Vagina (tissue), 2 donors: ENCODE measurements at regions not wholly inside any gene's neighbourhood (a gene's known extent, or its start where the extent isn't known, plus 50 kb on each side); places are given as distances from the start of the nearest gene placed in this dataset.

Experiments
- DNase-seq, 2 donors: peaks; one replicate each; pipeline ENCODE4 v3.0.0-alpha.2; 2017; ENCODE audit errors: extremely low spot score in 2 of 2
- H3K27ac ChIP-seq: fragments of 200-600 bp; sonication (generic); one replicate; pipeline ENCODE4 v1.5.1; 2019
- H3K27me3 ChIP-seq: fragments of 200-600 bp; sonication (generic); one replicate; pipeline ENCODE4 v1.5.1; 2019
- H3K36me3 ChIP-seq, 2 donors: fragments of 200-600 bp; sonication (generic); one replicate each; pipeline ENCODE4 v1.5.1; 2017 to 2019
- H3K4me1 ChIP-seq: fragments of 200-600 bp; sonication (generic); one replicate; pipeline ENCODE4 v1.5.1; 2019
- H3K4me3 ChIP-seq, 2 donors: fragments of 200-600 bp; sonication (generic); 1 replicate in 1 of 2; 2 replicates in 1 of 2; pipeline ENCODE4 v1.5.1; 2016 to 2019
- H3K9me3 ChIP-seq: fragments of 200-600 bp; sonication (generic); one replicate; pipeline ENCODE4 v1.5.1; 2019
- POLR2A ChIP-seq, 2 donors: fragments of 450-650 bp; IDR thresholded peaks; one replicate each; pipeline ENCODE4 v1.6.1; 2017; ENCODE audit warnings: antibody characterized with exemption in 2 of 2, mild to moderate bottlenecking in 2 of 2, moderate library complexity in 2 of 2
- POLR2AphosphoS5 ChIP-seq, 2 donors: sonication (generic); formaldehyde crosslinking; IDR thresholded peaks; one replicate each; pipeline ENCODE4 v1.9.0; 2017; ENCODE audit warnings: antibody characterized with exemption in 2 of 2, mild to moderate bottlenecking in 2 of 2, low read depth in 1 of 2; ENCODE audit not compliant: insufficient read depth in 1 of 2
- intact Hi-C: fragments of 100-400 bp; cut with DNase I; formaldehyde crosslinking; loops from one replicate; pipeline ENCODE4 v1.15.1; 2023
- TF ChIP-seq, protein P1 (sequence below), 3 experiments: fragments of 450-650 bp in 2 of 3; fragments of 200-600 bp in 1 of 3; sonication (generic) in 1 of 3; IDR thresholded peaks; one replicate each; pipeline ENCODE4 v1.5.1; 2017 to 2019; ENCODE audit warnings: antibody characterized with exemption in 3 of 3, mild to moderate bottlenecking in 2 of 3, moderate library complexity in 2 of 3

DNA sequence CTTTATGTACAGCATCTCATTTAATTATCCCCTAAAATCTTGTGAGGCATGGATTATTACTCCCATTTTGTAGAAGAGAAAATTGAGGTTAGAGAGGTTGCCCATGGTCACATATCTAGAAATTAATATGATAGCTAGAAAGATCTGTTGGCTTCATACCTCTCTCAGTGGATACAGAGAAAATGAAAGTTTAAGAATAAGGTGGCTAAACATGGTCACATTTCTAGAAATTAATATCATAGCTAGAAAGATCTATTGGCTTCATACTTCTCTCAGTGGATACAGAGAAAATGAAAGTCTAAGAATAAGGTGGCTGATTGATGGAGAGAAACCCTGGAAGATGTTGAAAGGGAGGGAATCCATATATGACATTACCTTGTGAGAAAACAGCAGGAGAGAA, 260.7 kb upstream of the MAN1A1 start:
- H3K36me3 ChIP-seq = no peaks in the 10 kb centered on the region
- TF ChIP-seq POLR2A (IDR thresholded peaks at IDR 0.05) (no peak), POLR2AphosphoS5 (IDR thresholded peaks at IDR 0.05; ENCODE audit: insufficient read depth in 1 of 2, low read depth in 1 of 2) (no peak)
- TF ChIP-seq, protein P1, sequence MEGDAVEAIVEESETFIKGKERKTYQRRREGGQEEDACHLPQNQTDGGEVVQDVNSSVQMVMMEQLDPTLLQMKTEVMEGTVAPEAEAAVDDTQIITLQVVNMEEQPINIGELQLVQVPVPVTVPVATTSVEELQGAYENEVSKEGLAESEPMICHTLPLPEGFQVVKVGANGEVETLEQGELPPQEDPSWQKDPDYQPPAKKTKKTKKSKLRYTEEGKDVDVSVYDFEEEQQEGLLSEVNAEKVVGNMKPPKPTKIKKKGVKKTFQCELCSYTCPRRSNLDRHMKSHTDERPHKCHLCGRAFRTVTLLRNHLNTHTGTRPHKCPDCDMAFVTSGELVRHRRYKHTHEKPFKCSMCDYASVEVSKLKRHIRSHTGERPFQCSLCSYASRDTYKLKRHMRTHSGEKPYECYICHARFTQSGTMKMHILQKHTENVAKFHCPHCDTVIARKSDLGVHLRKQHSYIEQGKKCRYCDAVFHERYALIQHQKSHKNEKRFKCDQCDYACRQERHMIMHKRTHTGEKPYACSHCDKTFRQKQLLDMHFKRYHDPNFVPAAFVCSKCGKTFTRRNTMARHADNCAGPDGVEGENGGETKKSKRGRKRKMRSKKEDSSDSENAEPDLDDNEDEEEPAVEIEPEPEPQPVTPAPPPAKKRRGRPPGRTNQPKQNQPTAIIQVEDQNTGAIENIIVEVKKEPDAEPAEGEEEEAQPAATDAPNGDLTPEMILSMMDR (IDR thresholded peaks at IDR 0.05) = no peak
- DNase-seq = no peak
- H3K27me3 ChIP-seq = no peaks in the 10 kb centered on the region
- H3K27ac ChIP-seq = no peak overlapping the region
- H3K9me3 ChIP-seq = no peaks in the 10 kb centered on the region
- H3K4me3 ChIP-seq = no peak overlapping the region
- H3K4me1 ChIP-seq = no peaks in the 10 kb centered on the region
- intact Hi-C loops = no loop called here

GRCh38 chr6:119609865-119610264, 260.3 kb upstream of the MAN1A1 start:
- TF ChIP-seq POLR2A (IDR thresholded peaks at IDR 0.05) = no peak
- no peak for TF ChIP-seq POLR2AphosphoS5 (IDR thresholded peaks at IDR 0.05; ENCODE audit: insufficient read depth in 1 of 2, low read depth in 1 of 2)
- TF ChIP-seq, protein P1 (IDR thresholded peaks at IDR 0.05) = no peak

GRCh38 chr6:119608994-119609393, 259.4 kb upstream of the MAN1A1 start:
- TF ChIP-seq POLR2AphosphoS5 (IDR thresholded peaks at IDR 0.05; ENCODE audit: insufficient read depth in 1 of 2, low read depth in 1 of 2) (no peak), POLR2A (IDR thresholded peaks at IDR 0.05) (no peak)
- TF ChIP-seq, protein P1 (IDR thresholded peaks at IDR 0.05) = no peak
- Histone ChIP-seq H3K4me3 (no peak overlapping the region), H3K27ac (no peak overlapping the region), H3K27me3 (no peaks in the 10 kb centered on the region), H3K36me3 (no peaks in the 10 kb centered on the region), H3K9me3 (no peaks in the 10 kb centered on the region), H3K4me1 (no peaks in the 10 kb centered on the region)
- intact Hi-C loops = no loop called here
- no peak for DNase-seq

More at GRCh38 chr6:119609865-119610264, 260.3 kb upstream of the MAN1A1 start:
- Histone ChIP-seq H3K27ac (no peak overlapping the region), H3K36me3 (no peaks in the 10 kb centered on the region), H3K4me1 (no peaks in the 10 kb centered on the region), H3K4me3 (no peak overlapping the region), H3K27me3 (no peaks in the 10 kb centered on the region), H3K9me3 (no peaks in the 10 kb centered on the region)
- no peak for DNase-seq
- intact Hi-C loops = no loop called here

DNA sequence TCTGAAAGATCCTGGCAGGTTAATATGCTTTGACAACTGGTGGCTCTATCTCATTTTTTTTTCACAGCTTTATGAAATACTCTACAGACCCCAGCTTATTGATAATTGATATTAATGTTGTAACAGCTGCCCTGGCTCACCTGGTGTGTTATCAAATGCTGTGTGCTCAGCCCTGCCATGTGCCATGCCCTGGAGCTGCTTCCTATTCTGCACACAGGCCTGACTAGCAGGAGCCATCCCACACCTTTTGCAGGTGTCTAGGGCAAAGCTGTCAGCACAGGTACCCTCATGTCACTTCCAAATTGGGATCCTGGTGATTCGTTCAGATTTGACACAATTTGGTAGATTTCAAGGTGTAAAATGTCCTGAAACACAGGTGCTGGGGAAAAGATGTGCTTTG, 254.6 kb upstream of the MAN1A1 start:
- TF ChIP-seq POLR2A (IDR thresholded peaks at IDR 0.05) (no peak), POLR2AphosphoS5 (IDR thresholded peaks at IDR 0.05; ENCODE audit: insufficient read depth in 1 of 2, low read depth in 1 of 2) (no peak)
- H3K27ac ChIP-seq = no peak overlapping the region
- no peaks in the 10 kb centered on the region for H3K9me3 ChIP-seq
- intact Hi-C loops = no loop called here
- no peaks in the 10 kb centered on the region for H3K36me3 ChIP-seq
- H3K4me3 ChIP-seq = no peak overlapping the region
- no peaks in the 10 kb centered on the region for H3K27me3 ChIP-seq
- no peaks in the 10 kb centered on the region for H3K4me1 ChIP-seq
- DNase-seq = no peak

DNA sequence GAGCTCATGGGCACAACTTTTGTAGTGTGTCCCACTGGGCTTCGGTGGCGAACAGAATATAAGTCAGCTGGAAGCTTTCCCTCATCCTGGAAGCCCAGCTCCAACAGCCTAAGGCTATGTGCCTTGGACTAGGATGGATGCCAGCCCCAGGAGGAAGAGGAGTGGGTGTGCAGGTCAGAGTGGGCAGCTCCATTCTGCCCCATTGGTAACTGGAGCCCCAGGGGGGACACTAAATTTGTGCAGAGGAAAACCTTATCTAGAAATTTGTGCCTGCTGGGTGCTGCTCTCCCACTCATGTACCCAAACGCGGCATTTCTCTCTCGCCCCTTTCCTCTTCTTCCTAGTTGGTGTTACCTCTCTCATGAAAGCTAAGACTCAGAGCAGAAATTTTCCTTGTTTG, 253.9 kb upstream of the MAN1A1 start:
- DNase-seq = no peak
- no peaks in the 10 kb centered on the region for H3K4me1 ChIP-seq
- no peak overlapping the region for H3K4me3 ChIP-seq
- TF ChIP-seq, protein P1 (IDR thresholded peaks at IDR 0.05) = no peak
- no peak for TF ChIP-seq POLR2A (IDR thresholded peaks at IDR 0.05)
- TF ChIP-seq POLR2AphosphoS5 (IDR thresholded peaks at IDR 0.05; ENCODE audit: insufficient read depth in 1 of 2, low read depth in 1 of 2) = no peak
- intact Hi-C loops = no loop called here
- H3K36me3 ChIP-seq = no peaks in the 10 kb centered on the region
- H3K27me3 ChIP-seq = no peaks in the 10 kb centered on the region
- no peaks in the 10 kb centered on the region for H3K9me3 ChIP-seq
- H3K27ac ChIP-seq = no peak overlapping the region
